ENCODE measurements at regions not wholly inside any gene's neighbourhood (a gene's known extent, or its start where the extent isn't known, plus 50 kb on each side); places are given as distances from the start of the nearest gene placed in this dataset.

DNA sequence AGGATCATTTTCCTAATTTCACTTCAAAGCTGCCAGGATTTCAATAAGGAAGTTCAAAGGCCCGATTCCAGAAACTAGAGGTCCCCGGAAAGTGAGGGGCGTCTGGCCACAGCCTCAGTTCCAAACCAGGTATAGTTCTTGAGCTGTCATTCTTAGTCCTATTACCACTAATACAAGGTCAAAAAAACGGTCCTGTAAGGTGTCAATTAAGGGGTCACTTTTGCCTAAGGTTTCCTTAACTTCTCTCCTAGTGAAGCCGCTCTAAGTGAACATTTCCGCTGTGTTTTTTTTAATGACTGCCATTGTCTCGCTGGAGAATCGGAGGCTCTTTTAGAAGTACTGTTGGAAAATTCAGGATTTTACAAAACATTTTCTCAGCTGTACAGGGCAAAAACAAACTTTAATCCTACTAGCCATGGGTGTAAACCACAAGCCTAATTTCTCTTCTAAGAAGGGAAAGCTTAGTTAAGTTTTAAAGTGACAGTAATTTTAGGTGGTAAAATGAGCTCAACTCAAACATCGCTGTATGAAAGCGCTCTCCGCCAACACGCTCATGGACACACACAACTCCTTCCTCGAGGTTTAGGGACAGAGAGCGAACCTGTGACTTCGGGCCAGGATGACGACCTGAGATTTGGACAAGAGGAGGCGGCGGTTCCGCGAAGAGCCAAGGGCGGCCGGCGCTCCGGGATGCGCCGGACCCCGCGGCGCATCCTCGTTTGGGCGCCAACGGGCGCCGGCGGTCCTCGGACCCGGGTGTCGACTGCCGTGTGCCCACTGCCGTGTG, 76.7 kb upstream of the IFNE start:
- no CpG with 5 or more reads among the region's 40 CpGs for WGBS (ENCODE audit: extremely low coverage, insufficient coverage, low lambda C conversion rate)
- Histone ChIP-seq H3K4me3 (ENCODE audit: low read length) (peak overlapping the region; percentile 8), H2AK5ac (ENCODE audit: low read length) (no peak overlapping the region), H3K9ac (ENCODE audit: low read length) (peak overlapping the region; percentile 68), H3K23ac (ENCODE audit: low read length) (no peak overlapping the region), H3K79me2 (ENCODE audit: control insufficient read depth, insufficient read depth, low read length) (no peaks in the 10 kb centered on the region), H2BK15ac (replicated peaks; ENCODE audit: low read depth) (no peak overlapping the region), H3K18ac (ENCODE audit: low read length) (peak overlapping the region; percentile 72), H3K4ac (ENCODE audit: low read depth, low read length) (no peak overlapping the region), H3K79me1 (ENCODE audit: low read length) (no peaks in the 10 kb centered on the region), H3K56ac (ENCODE audit: low read length) (peak overlapping the region; percentile 81), H3K27ac (ENCODE audit: low read depth, low read length) (no peak overlapping the region), H3K36me3 (ENCODE audit: control insufficient read depth, insufficient read depth, low read length) (no peaks in the 10 kb centered on the region), H2BK5ac (ENCODE audit: low read length) (no peak overlapping the region), H3K27me3 (ENCODE audit: insufficient read depth, low read length, poor library complexity) (no peaks in the 10 kb centered on the region), H4K5ac (ENCODE audit: low read length) (no peak overlapping the region), H3K4me1 (ENCODE audit: control insufficient read depth, low read depth, low read length) (no peaks in the 10 kb centered on the region), H2BK120ac (ENCODE audit: low read depth, low read length) (peak overlapping the region; percentile 15), H3K4me2 (ENCODE audit: low read length) (peak overlapping the region; percentile 31), H4K8ac (ENCODE audit: low read depth, low read length) (no peak overlapping the region)
- peak; percentile 75 for DNase-seq

DNA sequence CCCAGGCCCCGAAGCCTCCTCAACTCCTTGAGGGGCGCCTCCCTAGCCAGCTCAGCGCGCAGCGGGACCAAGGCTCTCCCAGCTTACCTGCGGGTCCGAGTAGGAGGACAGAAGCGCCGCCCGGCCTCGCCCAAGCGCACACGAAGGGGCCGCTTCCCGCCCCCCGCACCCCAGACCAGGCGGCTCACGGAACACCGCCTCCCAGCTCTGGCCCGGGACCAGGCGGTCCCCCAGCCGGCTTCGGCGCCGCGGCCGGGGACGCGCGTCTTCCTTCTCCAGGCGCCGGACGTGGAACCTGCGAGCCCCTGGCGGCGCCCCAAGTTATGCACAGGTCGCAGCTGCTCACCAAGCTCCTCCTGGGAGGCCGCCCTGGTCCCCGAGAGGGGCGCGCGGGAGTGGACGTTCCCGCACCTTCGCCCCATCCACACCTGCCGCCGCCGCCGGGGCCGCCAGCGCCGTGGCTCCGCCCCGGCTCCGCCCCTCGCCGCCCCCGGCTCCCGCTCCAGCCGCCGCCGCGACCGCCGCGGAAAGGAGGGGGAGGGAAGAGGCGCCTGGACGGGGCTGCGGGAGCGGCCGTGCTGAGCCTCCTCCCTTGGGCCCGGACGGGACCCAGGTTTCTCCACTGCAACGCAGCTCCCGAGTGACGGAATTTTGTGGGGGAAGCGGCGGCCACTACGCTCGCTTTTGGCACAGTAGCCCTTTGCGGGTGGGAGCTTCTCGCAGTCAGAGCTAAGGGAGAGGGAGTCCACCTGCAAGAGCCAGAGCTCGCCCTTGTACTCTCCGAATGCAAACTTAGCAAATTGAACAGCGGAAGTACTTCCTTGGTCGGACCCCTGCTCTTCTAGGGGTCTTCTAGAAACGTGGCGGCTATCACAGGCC, 77.5 kb upstream of the IFNE start:
- Histone ChIP-seq H3K4me1 (ENCODE audit: control insufficient read depth, low read depth, low read length) (no peaks in the 10 kb centered on the region), H2BK15ac (replicated peaks; ENCODE audit: low read depth) (no peak overlapping the region), H3K4me3 (ENCODE audit: low read length) (peak overlapping the region; percentile 65), H3K79me1 (ENCODE audit: low read length) (no peaks in the 10 kb centered on the region), H3K36me3 (ENCODE audit: control insufficient read depth, insufficient read depth, low read length) (no peaks in the 10 kb centered on the region), H3K4ac (ENCODE audit: low read depth, low read length) (no peak overlapping the region), H3K27me3 (ENCODE audit: insufficient read depth, low read length, poor library complexity) (no peaks in the 10 kb centered on the region), H2AK5ac (ENCODE audit: low read length) (no peak overlapping the region), H3K18ac (ENCODE audit: low read length) (peak overlapping the region; percentile 94), H4K5ac (ENCODE audit: low read length) (no peak overlapping the region), H3K27ac (ENCODE audit: low read depth, low read length) (no peak overlapping the region), H2BK5ac (ENCODE audit: low read length) (no peak overlapping the region), H3K23ac (ENCODE audit: low read length) (no peak overlapping the region), H3K4me2 (ENCODE audit: low read length) (peak overlapping the region; percentile 90), H3K9ac (ENCODE audit: low read length) (peak overlapping the region; percentile 75), H4K8ac (ENCODE audit: low read depth, low read length) (no peak overlapping the region), H3K56ac (ENCODE audit: low read length) (peak overlapping the region; percentile 89), H3K79me2 (ENCODE audit: control insufficient read depth, insufficient read depth, low read length) (no peaks in the 10 kb centered on the region), H2BK120ac (ENCODE audit: low read depth, low read length) (peak overlapping the region; percentile 15)
- DNase-seq: peak; percentile 73
- no CpG with 5 or more reads among the region's 88 CpGs for WGBS (ENCODE audit: extremely low coverage, insufficient coverage, low lambda C conversion rate)

GRCh38 chr9:21560281-21560745, 78.2 kb upstream of the IFNE start:
- Histone ChIP-seq H3K4me3 (ENCODE audit: low read length) (peak overlapping the region; percentile 65), H3K36me3 (ENCODE audit: control insufficient read depth, insufficient read depth, low read length) (no peaks in the 10 kb centered on the region), H4K8ac (ENCODE audit: low read depth, low read length) (no peak overlapping the region), H4K5ac (ENCODE audit: low read length) (no peak overlapping the region), H3K4ac (ENCODE audit: low read depth, low read length) (no peak overlapping the region), H3K27me3 (ENCODE audit: insufficient read depth, low read length, poor library complexity) (no peaks in the 10 kb centered on the region), H3K9ac (ENCODE audit: low read length) (peak overlapping the region; percentile 75), H3K18ac (ENCODE audit: low read length) (peak overlapping the region; percentile 94), H3K23ac (ENCODE audit: low read length) (no peak overlapping the region), H3K4me1 (ENCODE audit: control insufficient read depth, low read depth, low read length) (no peaks in the 10 kb centered on the region), H2BK5ac (ENCODE audit: low read length) (no peak overlapping the region), H2BK15ac (replicated peaks; ENCODE audit: low read depth) (no peak overlapping the region), H3K79me2 (ENCODE audit: control insufficient read depth, insufficient read depth, low read length) (no peaks in the 10 kb centered on the region), H2BK120ac (ENCODE audit: low read depth, low read length) (no peak overlapping the region), H3K4me2 (ENCODE audit: low read length) (peak overlapping the region; percentile 90), H3K56ac (ENCODE audit: low read length) (peak overlapping the region; percentile 89), H2AK5ac (ENCODE audit: low read length) (no peak overlapping the region), H3K79me1 (ENCODE audit: low read length) (no peaks in the 10 kb centered on the region), H3K27ac (ENCODE audit: low read depth, low read length) (no peak overlapping the region)
- WGBS (ENCODE audit: extremely low coverage, insufficient coverage, low lambda C conversion rate): no CpG with 5 or more reads among the region's 12 CpGs
- no peak for DNase-seq

DNA sequence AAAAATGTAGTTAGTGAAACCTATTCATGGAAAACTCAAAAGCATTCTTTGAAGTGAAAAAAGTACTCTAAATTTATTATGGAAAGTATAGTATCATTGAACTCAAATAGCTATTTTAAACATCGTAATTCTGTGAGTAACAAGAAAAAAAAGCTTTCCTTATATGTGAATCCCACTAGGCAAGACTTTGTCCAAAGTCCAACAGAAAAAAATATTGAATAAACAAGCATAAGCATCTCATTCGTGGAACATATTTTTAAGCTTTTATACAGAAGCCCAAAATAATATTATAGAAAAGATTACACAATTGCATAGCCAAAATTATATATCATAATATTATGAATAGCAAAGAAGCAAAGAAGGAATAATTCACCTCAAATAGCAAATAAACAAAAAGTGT, 79.4 kb upstream of the IFNE start:
- Histone ChIP-seq H3K4me2 (ENCODE audit: low read length) (no peak overlapping the region), H3K56ac (ENCODE audit: low read length) (no peak overlapping the region), H4K8ac (ENCODE audit: low read depth, low read length) (no peak overlapping the region), H4K5ac (ENCODE audit: low read length) (no peak overlapping the region), H3K4me1 (ENCODE audit: control insufficient read depth, low read depth, low read length) (no peaks in the 10 kb centered on the region), H3K4ac (ENCODE audit: low read depth, low read length) (no peak overlapping the region), H3K79me1 (ENCODE audit: low read length) (no peaks in the 10 kb centered on the region), H3K4me3 (ENCODE audit: low read length) (no peak overlapping the region), H3K79me2 (ENCODE audit: control insufficient read depth, insufficient read depth, low read length) (no peaks in the 10 kb centered on the region), H3K27ac (ENCODE audit: low read depth, low read length) (no peak overlapping the region), H2AK5ac (ENCODE audit: low read length) (no peak overlapping the region), H2BK120ac (ENCODE audit: low read depth, low read length) (no peak overlapping the region), H3K9ac (ENCODE audit: low read length) (no peak overlapping the region), H3K27me3 (ENCODE audit: insufficient read depth, low read length, poor library complexity) (no peaks in the 10 kb centered on the region), H3K23ac (ENCODE audit: low read length) (no peak overlapping the region), H3K36me3 (ENCODE audit: control insufficient read depth, insufficient read depth, low read length) (no peaks in the 10 kb centered on the region), H2BK5ac (ENCODE audit: low read length) (no peak overlapping the region), H3K18ac (ENCODE audit: low read length) (no peak overlapping the region), H2BK15ac (replicated peaks; ENCODE audit: low read depth) (no peak overlapping the region)
- no peak for DNase-seq
- no CpG with 5 or more reads among the region's 2 CpGs for whole genome bisulfite sequencing (ENCODE audit: extremely low coverage, insufficient coverage, low lambda C conversion rate)

DNA sequence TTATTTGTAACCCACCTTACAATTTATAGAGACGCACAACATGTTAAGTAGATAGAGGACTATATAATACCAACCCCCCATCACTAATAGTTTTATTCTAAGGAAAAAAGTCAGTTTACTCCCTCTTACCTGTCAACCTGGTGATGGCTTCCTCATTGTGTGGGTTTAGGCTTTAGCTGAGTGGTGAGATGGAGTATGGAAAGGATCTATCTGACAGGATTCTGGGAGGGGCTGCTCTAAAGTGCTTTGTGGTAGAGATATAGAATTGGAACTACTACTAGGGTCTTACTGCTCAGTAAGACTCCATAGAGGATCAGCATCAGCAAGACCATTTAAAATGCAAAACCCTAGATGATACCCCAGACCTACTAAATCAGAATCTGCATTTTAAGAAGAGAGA, 82.1 kb upstream of the IFNE start:
- Histone ChIP-seq H3K79me1 (ENCODE audit: low read length) (no peaks in the 10 kb centered on the region), H3K56ac (ENCODE audit: low read length) (no peak overlapping the region), H3K9ac (ENCODE audit: low read length) (no peak overlapping the region), H2BK120ac (ENCODE audit: low read depth, low read length) (no peak overlapping the region), H2BK5ac (ENCODE audit: low read length) (no peak overlapping the region), H3K27me3 (ENCODE audit: insufficient read depth, low read length, poor library complexity) (no peaks in the 10 kb centered on the region), H3K27ac (ENCODE audit: low read depth, low read length) (no peak overlapping the region), H2AK5ac (ENCODE audit: low read length) (no peak overlapping the region), H4K8ac (ENCODE audit: low read depth, low read length) (no peak overlapping the region), H3K23ac (ENCODE audit: low read length) (no peak overlapping the region), H3K4me3 (ENCODE audit: low read length) (no peak overlapping the region), H3K4me2 (ENCODE audit: low read length) (no peak overlapping the region), H4K5ac (ENCODE audit: low read length) (no peak overlapping the region), H3K18ac (ENCODE audit: low read length) (no peak overlapping the region), H3K36me3 (ENCODE audit: control insufficient read depth, insufficient read depth, low read length) (no peaks in the 10 kb centered on the region), H3K4ac (ENCODE audit: low read depth, low read length) (no peak overlapping the region), H3K79me2 (ENCODE audit: control insufficient read depth, insufficient read depth, low read length) (no peaks in the 10 kb centered on the region), H3K4me1 (ENCODE audit: control insufficient read depth, low read depth, low read length) (no peaks in the 10 kb centered on the region), H2BK15ac (replicated peaks; ENCODE audit: low read depth) (no peak overlapping the region)
- no CpG with 5 or more reads among the region's 1 CpG for WGBS (ENCODE audit: extremely low coverage, insufficient coverage, low lambda C conversion rate)
- no peak for DNase-seq
